GM23248 (cell line): ENCODE measurements at regions not wholly inside any gene's neighbourhood (a gene's known extent, or its start where the extent isn't known, plus 50 kb on each side); places are given as distances from the start of the nearest gene placed in this dataset.

ENCODE experiments used
- EZH2 ChIP-seq: fragments of 200-600 bp; sonication (generic); IDR thresholded peaks from 2 replicates; pipeline ENCODE4 v1.6.1; 2018; ENCODE audit warnings: antibody characterized with exemption, mild to moderate bottlenecking; ENCODE audit not compliant: insufficient read depth, poor library complexity, severe bottlenecking
- EZH2phosphoT487 ChIP-seq: fragments of 200-600 bp; sonication (generic); IDR thresholded peaks from 2 replicates; pipeline ENCODE4 v1.6.1; 2018; ENCODE audit warnings: antibody characterized with exemption, moderate library complexity, mild to moderate bottlenecking, low read depth; ENCODE audit not compliant: insufficient read depth

DNA sequence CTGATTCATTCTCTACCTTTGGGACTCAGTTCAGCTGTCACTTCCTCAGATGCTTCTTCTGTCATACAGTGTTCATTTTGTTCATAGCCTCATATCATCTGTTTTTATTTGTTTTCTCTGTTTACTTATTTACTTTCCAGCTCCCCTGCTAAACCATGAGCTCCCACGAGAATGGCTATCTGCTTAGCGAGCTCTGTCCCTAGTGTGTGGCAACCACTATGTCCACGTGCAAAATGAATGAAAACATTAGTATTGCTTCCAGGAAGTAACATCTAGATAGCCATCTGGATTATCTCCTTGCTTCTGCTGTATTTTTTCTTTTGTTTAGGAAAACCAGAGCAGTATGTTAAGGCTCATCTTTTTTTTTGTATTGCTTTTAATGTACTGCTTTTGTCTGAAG is 417.0 kb upstream of the SLC35B3 start:
- no peak for TF ChIP-seq EZH2phosphoT487
- TF ChIP-seq EZH2, result no peak
